Fibroblast of mammary gland (primary cell): ENCODE measurements at regions not wholly inside any gene's neighbourhood (a gene's known extent, or its start where the extent isn't known, plus 50 kb on each side); places are given as distances from the start of the nearest gene placed in this dataset.

Experiments
- DNase-seq: peaks from one replicate; pipeline ENCODE4 v3.0.0-alpha.2; 2010; ENCODE audit warnings: low read depth
- H3K4me3 ChIP-seq: 2 replicates; pipeline ENCODE4 v1.5.1; 2011; ENCODE audit warnings: low read depth, mild to moderate bottlenecking, low read length, moderate library complexity; ENCODE audit not compliant: control insufficient read depth
- TF ChIP-seq, protein P1 (sequence below): conservative IDR thresholded peaks from 2 replicates; pipeline ENCODE4 v1.5.1; 2011; ENCODE audit warnings: low read depth, low read length, inconsistent platforms; ENCODE audit not compliant: control insufficient read depth, insufficient read depth

GRCh38 chr10:91345716-91346115 lies 64.4 kb upstream of the HECTD2 start:
- no peak overlapping the region for H3K4me3 ChIP-seq
- TF ChIP-seq, protein P1, sequence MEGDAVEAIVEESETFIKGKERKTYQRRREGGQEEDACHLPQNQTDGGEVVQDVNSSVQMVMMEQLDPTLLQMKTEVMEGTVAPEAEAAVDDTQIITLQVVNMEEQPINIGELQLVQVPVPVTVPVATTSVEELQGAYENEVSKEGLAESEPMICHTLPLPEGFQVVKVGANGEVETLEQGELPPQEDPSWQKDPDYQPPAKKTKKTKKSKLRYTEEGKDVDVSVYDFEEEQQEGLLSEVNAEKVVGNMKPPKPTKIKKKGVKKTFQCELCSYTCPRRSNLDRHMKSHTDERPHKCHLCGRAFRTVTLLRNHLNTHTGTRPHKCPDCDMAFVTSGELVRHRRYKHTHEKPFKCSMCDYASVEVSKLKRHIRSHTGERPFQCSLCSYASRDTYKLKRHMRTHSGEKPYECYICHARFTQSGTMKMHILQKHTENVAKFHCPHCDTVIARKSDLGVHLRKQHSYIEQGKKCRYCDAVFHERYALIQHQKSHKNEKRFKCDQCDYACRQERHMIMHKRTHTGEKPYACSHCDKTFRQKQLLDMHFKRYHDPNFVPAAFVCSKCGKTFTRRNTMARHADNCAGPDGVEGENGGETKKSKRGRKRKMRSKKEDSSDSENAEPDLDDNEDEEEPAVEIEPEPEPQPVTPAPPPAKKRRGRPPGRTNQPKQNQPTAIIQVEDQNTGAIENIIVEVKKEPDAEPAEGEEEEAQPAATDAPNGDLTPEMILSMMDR = no peak
- peak; percentile 63 for DNase-seq

DNA sequence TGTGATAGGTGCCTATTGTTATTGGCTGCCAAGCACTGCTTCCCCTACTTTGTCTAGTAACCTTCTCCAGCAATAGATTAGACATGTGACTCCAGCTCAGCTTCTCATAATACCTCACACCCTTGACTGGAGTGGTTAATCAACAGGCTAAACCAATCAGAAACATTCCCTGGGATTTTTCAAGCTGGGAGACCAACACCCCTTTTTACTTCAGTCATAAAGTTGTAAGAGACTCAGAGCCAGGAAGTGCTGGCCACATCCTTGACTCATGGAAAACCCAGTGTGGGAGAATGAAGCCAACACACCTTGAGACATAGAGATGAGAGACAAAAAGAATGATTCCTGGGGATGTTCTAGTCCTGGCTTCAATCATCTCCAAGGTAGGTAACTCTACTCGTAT lies 62.6 kb upstream of the HECTD2 start:
- DNase-seq = peak; percentile 38
- TF ChIP-seq, protein P1 = no peak
- H3K4me3 ChIP-seq = no peak overlapping the region

- H3K4me3 ChIP-seq = no peak overlapping the region
- DNase-seq = peak; percentile 95
- TF ChIP-seq, protein P1 = no peak
These were observed 60.8 kb upstream of the HECTD2 start for GRCh38 chr10:91349381-91349780.

- TF ChIP-seq, protein P1 = no peak
- peak; percentile 38 for DNase-seq
These were observed 59.5 kb upstream of the HECTD2 start for GRCh38 chr10:91350651-91351081.

GRCh38 chr10:91352760-91353159 lies 57.4 kb upstream of the HECTD2 start:
- TF ChIP-seq, protein P1 = no peak
- H3K4me3 ChIP-seq = no peak overlapping the region
- peak; percentile 33 for DNase-seq

More at GRCh38 chr10:91350651-91351081, 59.5 kb upstream of the HECTD2 start:
- no peak overlapping the region for H3K4me3 ChIP-seq

DNA sequence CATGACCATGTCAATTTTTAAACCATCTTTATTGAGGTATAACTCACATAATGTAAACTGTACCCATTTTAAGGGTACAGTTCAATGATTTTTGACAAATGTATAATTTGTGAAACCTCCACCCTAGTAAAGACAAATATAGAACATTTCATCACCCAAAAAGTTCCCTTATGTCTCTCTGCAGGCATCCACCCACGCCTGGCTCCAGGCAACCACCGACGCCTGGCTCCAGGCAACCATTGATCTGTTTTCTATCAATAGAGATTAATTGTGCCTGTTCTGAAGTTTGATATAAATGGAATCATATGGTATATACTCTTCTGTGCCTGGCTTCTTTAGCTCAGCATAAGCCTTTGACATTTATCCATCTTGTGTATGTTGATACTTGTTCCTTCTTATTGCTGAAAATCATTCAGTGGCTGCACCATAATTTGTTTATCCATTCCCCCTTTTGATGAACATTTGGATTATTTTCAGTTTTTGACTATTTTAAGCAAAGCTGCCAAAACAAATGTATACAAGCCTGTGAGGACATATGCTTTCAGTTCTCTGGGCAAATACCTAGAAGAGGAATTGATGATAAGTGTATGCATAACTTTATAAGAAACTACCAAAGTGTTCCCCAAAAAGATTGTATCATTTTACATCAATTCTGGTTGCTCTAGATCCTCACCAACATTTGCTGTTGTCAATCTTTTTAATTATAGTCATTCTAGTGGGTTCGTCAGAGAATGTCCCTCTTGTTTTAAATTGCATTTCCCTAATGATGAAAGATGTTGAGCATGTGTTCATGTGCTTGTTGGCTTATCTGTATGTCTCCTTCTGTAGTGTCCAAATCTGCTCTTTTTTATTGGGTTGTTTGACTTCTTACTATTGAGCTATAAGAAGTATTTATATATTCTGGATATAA lies 55.7 kb upstream of the HECTD2 start:
- no peak overlapping the region for H3K4me3 ChIP-seq
- TF ChIP-seq, protein P1 = no peak
- no peak for DNase-seq

DNA sequence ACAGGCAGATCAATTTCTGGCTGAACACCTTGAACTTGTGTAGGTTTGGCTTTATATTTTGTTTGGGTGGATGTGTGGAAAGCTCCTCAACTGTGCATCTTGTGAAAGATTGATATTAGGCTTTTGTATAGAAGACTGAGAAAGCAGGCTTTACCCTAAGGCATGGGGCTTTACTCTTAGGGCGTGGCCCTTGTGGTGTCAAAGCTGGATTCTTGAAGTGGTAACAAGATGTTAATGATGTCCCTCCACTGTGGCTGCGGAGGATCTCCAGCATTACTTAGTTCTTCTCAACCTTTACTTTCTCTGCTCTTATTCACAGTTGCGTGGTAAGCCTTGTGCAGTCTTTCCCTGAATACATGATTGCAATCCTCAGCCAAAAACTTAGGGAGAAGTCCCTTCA lies 54.1 kb upstream of the HECTD2 start:
- DNase-seq = no peak
- H3K4me3 ChIP-seq = no peak overlapping the region
- TF ChIP-seq, protein P1 = no peak
